CD1c-positive myeloid dendritic cell (primary cell): ENCODE measurements at regions not wholly inside any gene's neighbourhood (a gene's known extent, or its start where the extent isn't known, plus 50 kb on each side); places are given as distances from the start of the nearest gene placed in this dataset.

Experiments used
- DNase-seq: peaks from one replicate; pipeline ENCODE4 v3.0.0-alpha.2; 2016; ENCODE audit errors: extremely low spot score

- no peak for DNase-seq
Observed at GRCh38 chr7:35386816-35387706, 133.2 kb upstream of the TBX20 start.

- no peak for DNase-seq
Observed at GRCh38 chr7:35386082-35386815, 132.3 kb upstream of the TBX20 start.

DNA sequence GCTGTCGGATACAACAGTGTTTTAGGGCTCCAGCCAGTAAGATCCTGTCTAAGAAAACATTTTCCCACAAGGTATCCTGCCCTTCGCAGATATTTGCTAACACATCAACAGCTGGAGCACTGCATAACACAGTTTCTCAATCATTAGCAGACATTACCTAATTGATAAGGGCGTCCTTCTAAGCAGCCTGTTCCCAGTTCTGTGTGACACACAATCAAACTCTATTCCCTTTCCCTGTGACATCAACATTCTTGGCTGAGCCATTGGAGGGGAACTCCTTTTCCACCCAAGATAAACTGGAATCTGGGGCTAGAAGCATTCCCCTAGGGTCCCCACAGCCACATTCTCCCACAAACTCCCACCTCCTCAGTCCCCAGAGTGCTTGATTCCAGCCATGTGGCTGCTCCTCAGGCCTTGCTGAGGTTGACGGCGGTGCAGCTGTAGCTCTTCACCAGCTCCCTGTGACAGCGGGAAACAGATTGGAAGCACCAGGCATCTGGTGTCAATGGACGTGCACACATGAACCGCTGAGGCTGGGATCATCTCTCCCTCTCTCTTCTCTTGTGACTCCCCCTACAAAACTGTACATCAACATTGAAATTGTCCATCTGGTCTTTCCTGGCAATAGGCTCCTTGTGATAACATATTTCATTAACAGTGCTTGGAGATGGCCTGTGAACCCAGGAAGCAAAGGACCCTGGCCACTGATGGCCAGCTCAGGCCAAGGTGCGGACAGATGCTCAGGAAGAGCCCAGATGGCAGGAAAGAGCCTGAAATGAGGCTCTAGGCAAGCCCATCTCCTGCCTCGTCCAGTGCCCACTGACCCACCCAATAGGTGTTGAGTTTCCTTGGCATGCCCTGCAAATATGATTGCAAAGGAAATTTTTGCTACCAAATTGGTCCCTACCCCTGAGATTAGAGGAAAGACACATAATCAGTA, 131.1 kb upstream of the TBX20 start:
- no peak for DNase-seq

DNA sequence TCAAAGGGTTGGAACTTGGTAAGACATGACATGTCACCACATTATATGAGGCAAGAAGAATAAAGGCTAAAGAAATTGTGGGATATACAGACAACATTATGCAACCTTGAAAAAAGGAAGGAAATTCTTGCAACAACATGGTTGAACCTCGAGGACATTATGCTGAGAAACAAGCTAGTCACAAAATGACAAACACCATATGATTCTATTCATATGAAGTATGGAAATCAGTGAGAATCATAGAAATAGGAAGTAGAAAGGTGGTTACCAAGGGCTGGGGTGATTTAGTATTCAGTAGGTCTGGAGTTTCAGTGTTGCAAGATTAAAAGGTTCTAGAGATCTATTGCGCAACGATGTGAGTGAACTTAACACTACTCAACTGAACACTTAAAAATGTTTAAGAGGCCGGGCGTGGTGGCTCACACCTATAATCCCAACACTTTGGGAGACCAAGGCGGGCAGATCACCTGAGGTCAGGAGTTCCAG, 126.9 kb upstream of the TBX20 start:
- DNase-seq = peak; percentile 71

- DNase-seq = peak; percentile 45
Observed at GRCh38 chr7:35379481-35379880, 125.6 kb upstream of the TBX20 start.

DNA sequence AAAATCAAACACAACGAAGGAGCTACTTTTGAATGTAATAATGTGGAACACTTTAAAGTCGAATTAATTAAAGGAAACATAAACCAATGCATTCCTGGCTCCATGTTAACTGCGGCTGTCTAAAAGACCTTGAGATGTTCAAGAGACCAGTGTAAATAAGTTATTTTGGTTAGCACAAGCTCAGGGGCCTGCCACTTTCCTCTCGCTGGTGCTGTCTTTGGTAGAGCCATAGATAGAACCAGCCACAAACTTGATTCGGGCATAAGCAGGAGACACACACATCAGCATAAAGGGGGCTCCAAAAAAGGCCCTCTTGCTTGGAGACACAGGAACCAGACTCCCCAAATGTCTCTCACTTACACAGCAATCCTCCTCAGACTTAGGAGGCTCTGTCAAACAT, 121.6 kb upstream of the TBX20 start:
- DNase-seq = no peak

GRCh38 chr7:35374858-35375257, 121.0 kb upstream of the TBX20 start:
- no peak for DNase-seq

DNA sequence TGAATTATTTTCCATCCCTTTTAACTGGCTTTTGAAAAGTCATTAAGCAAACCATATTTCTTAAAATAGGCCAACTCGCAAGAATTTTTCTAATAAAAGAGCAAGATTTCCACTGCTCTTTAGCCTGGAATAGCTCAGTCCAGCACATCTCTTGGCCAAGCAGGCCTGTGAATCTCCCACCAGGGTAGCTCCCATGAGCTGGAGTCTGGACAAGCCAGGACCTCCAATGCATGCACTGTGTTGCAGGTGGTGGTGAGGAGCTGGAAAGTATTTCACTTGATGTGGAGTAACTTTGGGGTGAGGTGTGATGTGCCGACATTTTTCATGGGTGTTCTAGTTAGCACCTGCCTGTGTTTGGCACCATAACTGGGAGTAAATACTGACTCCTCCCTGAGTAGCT, 117.3 kb upstream of the TBX20 start:
- DNase-seq = no peak

DNA sequence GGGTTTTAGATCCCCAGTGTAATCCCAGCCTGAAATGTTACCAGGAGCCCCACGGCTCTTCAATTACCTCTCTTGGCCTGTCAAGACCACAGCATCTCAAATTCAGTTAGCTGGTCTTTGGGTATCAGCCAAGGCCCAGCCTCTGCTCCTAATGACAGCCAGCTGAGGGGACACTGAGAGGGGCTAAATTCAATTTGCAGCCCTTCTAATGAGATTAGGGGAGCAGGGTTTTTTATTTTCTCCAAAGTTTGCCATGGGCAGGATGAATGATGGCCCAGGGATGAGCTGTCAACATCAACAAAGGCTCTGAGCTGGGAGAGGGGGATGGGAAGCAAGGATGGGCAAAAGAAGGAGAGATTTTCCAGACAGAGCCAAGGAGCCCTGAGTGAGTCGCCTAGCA, 116.8 kb upstream of the TBX20 start:
- DNase-seq = no peak

DNA sequence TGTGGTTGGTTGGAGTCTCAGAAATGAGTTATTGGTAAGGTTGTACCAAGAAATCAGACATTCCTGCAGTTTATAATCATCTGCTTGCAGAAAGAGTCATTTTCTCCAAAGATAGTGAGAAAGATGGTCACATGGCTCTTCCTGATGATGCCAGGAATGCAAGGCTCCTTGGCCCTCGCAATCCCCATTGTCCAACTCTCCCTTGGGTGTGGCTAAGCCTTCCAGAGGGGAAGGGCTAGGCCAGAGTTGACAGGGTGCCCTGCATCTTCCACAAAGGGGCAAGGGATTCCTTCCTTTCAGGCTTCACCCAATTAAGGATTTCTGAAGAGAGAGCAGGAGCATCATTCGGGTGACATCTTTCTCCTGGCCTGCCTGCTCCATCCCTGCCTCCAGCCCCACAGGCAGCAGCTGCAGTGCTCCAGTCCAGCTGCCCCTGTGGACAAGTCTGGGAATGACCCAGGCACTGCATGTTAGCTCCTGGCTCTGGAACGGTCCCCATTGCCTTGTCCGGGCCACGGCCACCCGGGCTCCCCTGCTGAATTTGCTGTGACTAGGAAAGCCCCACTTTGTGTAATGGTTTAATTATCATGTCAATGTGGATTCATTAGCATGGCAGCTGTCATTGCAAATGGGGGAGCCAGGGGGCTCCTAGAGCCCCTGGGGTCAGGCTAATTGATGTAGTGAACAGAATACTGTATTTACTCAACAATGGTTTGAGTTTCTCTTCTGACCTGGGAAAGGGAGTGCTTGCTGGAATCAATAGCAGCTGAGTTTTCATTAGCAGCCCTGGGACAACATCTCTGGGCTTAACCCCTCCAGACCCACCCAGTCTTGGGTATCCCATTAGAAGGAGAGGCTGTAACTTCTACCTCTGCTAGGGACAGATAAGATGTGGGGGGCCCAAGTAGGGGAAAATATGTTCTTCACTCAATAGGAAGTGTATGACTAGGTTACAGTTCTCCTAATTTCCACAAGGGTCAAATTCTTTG, 112.6 kb upstream of the TBX20 start:
- no peak for DNase-seq

DNA sequence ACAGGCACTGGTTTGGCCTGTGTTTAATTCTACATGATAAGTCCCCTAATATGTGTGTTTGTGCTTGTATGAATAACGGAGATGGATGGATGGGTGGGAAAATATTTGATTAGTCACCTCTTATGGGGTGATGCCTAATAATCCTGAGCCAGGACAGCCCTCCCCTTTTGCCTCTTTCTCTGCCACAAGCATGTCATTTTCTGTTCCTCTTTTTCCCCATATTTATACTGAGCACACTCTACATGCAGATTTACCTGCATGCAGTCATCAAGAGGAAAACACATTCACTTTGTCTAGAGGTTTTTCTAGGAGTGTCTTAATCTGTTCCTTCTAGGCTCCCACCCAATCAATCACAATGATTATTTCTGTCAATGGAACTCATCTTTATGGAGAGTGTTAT, 111.6 kb upstream of the TBX20 start:
- no peak for DNase-seq

GRCh38 chr7:35362341-35362740, 108.4 kb upstream of the TBX20 start:
- DNase-seq = no peak

DNA sequence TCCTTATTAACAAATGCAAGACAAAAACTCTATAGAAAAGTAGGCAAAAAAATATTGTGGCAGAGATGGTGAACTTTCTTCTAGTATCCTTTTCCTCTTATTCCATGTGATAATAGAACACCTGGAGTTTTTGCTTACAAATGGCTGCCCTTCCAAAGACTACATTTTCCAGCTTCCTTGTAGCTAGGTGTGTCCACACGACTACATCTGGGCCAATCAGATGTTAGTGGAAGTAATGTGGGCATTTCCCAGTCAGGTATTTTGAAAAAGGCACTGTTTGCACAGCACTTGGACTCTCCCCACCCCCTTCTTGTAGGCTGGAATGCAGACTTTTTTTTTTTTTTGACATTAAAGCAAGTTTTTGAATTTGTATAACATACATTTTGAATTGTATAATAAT, 105.5 kb upstream of the TBX20 start:
- DNase-seq = no peak

DNA sequence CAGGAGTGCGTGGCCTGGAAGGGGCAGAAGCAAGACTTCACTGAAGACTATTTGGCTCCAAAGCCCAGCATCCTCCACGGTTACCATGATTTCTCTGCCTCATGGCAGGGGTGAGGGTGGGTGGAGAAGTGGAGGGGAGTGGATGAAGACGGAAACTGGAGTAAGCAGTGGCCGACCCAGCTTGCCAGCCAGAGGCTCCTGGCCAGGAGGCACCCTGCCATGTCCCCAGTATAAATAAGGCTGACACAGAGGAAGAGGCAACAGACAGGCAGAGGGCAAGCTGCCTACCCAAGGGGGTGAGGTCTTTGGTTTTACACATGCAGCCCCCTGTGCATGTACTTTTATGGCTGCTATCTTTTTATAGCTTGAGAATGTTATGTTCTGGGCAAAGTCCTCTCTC, 102.6 kb upstream of the TBX20 start:
- no peak for DNase-seq

- DNase-seq = no peak
Observed at GRCh38 chr7:35355911-35356310, 102.0 kb upstream of the TBX20 start.

DNA sequence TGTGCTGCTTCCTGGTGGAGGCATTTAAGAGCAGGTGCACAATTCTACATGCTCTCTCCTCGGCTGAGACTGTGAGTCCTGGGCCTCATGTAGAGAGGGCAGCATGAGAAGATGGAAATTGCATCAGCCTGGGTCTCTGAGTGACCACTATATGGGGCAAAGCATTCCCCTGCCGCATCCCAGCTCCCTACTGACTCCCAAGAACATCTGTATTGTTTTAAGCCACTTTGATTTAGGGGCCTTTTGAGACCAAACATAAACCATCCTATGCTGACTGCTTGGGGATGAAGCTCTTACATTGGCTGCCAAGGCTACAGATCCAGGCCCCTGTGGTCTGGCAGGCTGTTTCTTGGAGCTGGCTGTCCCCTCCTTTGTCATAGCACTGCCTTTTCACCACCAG, 101.3 kb upstream of the TBX20 start:
- DNase-seq = no peak

GRCh38 chr7:35353481-35353880, 99.6 kb upstream of the TBX20 start:
- no peak for DNase-seq

- no peak for DNase-seq
Observed at GRCh38 chr7:35351466-35351865, 97.6 kb upstream of the TBX20 start.

- DNase-seq = no peak
Observed at GRCh38 chr7:35348611-35349400, 94.9 kb upstream of the TBX20 start.

DNA sequence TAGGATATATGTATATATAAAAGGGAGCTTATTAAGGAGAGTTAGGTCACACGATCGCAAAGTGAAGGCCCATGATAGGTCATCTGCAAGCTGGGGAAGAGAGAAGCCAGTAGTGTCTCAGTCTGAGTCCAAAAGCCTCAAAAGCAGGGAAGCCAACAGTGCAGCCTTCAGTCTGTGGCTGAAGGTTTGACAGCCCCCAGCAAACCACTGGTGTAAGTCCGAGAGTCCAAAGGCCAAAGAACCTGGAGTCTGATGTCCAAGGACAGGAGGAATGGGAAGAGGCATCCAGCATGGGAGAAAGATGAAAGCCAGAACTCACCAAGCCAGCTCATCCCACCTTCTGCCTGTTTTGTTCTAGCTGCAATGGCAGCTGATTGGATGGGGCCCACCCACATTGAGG, 88.9 kb upstream of the TBX20 start:
- no peak for DNase-seq
